ENCODE measurements at regions not wholly inside any gene's neighbourhood (a gene's known extent, or its start where the extent isn't known, plus 50 kb on each side); places are given as distances from the start of the nearest gene placed in this dataset.
"Not testable (repeated sequence)": the region's sequence is repeated elsewhere in the genome, so short reads cannot be mapped to it uniquely, and the experiment has no call there.

GRCh38 chr5:86461169-86461956 lies 156.4 kb upstream of the COX7C start:
- DNase-seq = no peak
- H3K4me1 ChIP-seq = no peaks in the 10 kb centered on the region
- peaks cover 0 to 22% (median 4%) of the 10 kb centered on the region in 4 donors for H3K9me3 ChIP-seq
- H3K27me3 ChIP-seq = no peaks in the 10 kb centered on the region
- WGBS, 2 donors = 15 to 63% methylated on average over 4 of the region's 4 CpGs
- TF ChIP-seq POLR2AphosphoS5 (IDR thresholded peaks at IDR 0.05) (no peak), CTCF (IDR thresholded peaks at IDR 0.05) (no peak), POLR2A (IDR thresholded peaks at IDR 0.05) (no peak), EP300 (IDR thresholded peaks at IDR 0.05) (no peak)
- no peak overlapping the region for H3K4me3 ChIP-seq
- intact Hi-C loops (cut with DNase I) = no loop called here
- H3K27ac ChIP-seq = no peak overlapping the region
- no peaks in the 10 kb centered on the region for H3K36me3 ChIP-seq

GRCh38 chr5:86463339-86463738 lies 154.4 kb upstream of the COX7C start:
- TF ChIP-seq CTCF (IDR thresholded peaks at IDR 0.05) (no peak), EP300 (IDR thresholded peaks at IDR 0.05) (no peak), POLR2A (IDR thresholded peaks at IDR 0.05) (no peak), POLR2AphosphoS5 (IDR thresholded peaks at IDR 0.05) (no peak)
- 65 to 71% methylated on average over 2 of the region's 2 CpGs for WGBS, 2 donors
- peaks cover 0 to 22% (median 4%) of the 10 kb centered on the region in 4 donors for H3K9me3 ChIP-seq

GRCh38 chr5:86465052-86465838 lies 152.5 kb upstream of the COX7C start:
- TF ChIP-seq EP300 (IDR thresholded peaks at IDR 0.05) = no peak
- TF ChIP-seq CTCF (IDR thresholded peaks at IDR 0.05) = no peak
- TF ChIP-seq POLR2AphosphoS5 (IDR thresholded peaks at IDR 0.05) = no peak
- TF ChIP-seq POLR2A (IDR thresholded peaks at IDR 0.05) = no peak
- H3K9me3 ChIP-seq = peaks cover 0 to 22% (median 4%) of the 10 kb centered on the region in 4 donors
- H3K4me3 ChIP-seq = no peak overlapping the region
- no peaks in the 10 kb centered on the region for H3K36me3 ChIP-seq
- no peaks in the 10 kb centered on the region for H3K27me3 ChIP-seq
- H3K27ac ChIP-seq = no peak overlapping the region
- intact Hi-C loops (cut with DNase I) = no loop called here
- WGBS, 2 donors = 55 to 79% methylated on average over 6 of the region's 6 CpGs
- no peaks in the 10 kb centered on the region for H3K4me1 ChIP-seq
- no peak for DNase-seq

More at GRCh38 chr5:86463339-86463738, 154.4 kb upstream of the COX7C start:
- no peaks in the 10 kb centered on the region for H3K4me1 ChIP-seq
- H3K36me3 ChIP-seq = no peaks in the 10 kb centered on the region
- no peak overlapping the region for H3K27ac ChIP-seq
- no peak for DNase-seq
- H3K27me3 ChIP-seq = no peaks in the 10 kb centered on the region
- H3K4me3 ChIP-seq = no peak overlapping the region
- intact Hi-C loops (cut with DNase I) = no loop called here

GRCh38 chr5:86466721-86467120 lies 151.0 kb upstream of the COX7C start:
- intact Hi-C loops (cut with DNase I); H3K36me3 ChIP-seq; H3K4me1 ChIP-seq; DNase-seq; H3K27ac ChIP-seq; H3K4me3 ChIP-seq; H3K27me3 ChIP-seq: not testable (repeated sequence)
- H3K9me3 ChIP-seq = peaks cover 0 to 22% (median 4%) of the 10 kb centered on the region in 4 donors
- WGBS, 2 donors = 95 to 96% methylated on average over 23 of the region's 23 CpGs

GRCh38 chr5:86482008-86482407 lies 135.7 kb upstream of the COX7C start:
- Histone ChIP-seq H3K9me3 (no peaks in the 10 kb centered on the region), H3K36me3 (no peaks in the 10 kb centered on the region), H3K27me3 (no peaks in the 10 kb centered on the region), H3K27ac (no peak overlapping the region), H3K4me3 (no peak overlapping the region), H3K4me1 (no peaks in the 10 kb centered on the region)
- DNase-seq = no peak
- TF ChIP-seq EP300 (IDR thresholded peaks at IDR 0.05) (no peak), POLR2A (IDR thresholded peaks at IDR 0.05) (no peak), CTCF (IDR thresholded peaks at IDR 0.05) (no peak), POLR2AphosphoS5 (IDR thresholded peaks at IDR 0.05) (no peak)
- intact Hi-C loops (cut with DNase I) = no loop called here
- 58 to 81% methylated on average over 2 of the region's 2 CpGs for WGBS, 2 donors
